Cardiac fibroblast (primary cell): ENCODE measurements at regions not wholly inside any gene's neighbourhood (a gene's known extent, or its start where the extent isn't known, plus 50 kb on each side); places are given as distances from the start of the nearest gene placed in this dataset.

Experiments
- DNase-seq, 2 donors: peaks; one replicate each; pipeline versions ENCODE4 v3.0.0 to v3.0.0-alpha.2; 2010; ENCODE audit warnings: low read depth in 2 of 2
- H3K4me3 ChIP-seq, 2 donors: replicated peaks in 1 of 2; 1 replicate in 1 of 2; 2 replicates in 1 of 2; pipeline ENCODE4 v1.5.1; 2011; ENCODE audit warnings: low read depth in 2 of 2, low read length in 2 of 2, mild to moderate bottlenecking in 2 of 2, moderate library complexity in 1 of 2
- CTCF ChIP-seq: IDR thresholded peaks from one replicate; pipeline ENCODE4 v1.5.1; 2011; ENCODE audit warnings: low read depth, mild to moderate bottlenecking, low read length, inconsistent platforms

- TF ChIP-seq CTCF: no peak
- H3K4me3 ChIP-seq: no peak overlapping the region
- no peak for DNase-seq
These were observed 626.8 kb downstream of the DNAH5 start for GRCh38 chr5:13317654-13318053.

- no peak for DNase-seq
- H3K4me3 ChIP-seq: no peak overlapping the region
- TF ChIP-seq CTCF: no peak
These were observed 628.3 kb downstream of the DNAH5 start for GRCh38 chr5:13316176-13316575.

GRCh38 chr5:13307480-13307879 lies 637.0 kb downstream of the DNAH5 start:
- no peak for DNase-seq
- no peak overlapping the region for H3K4me3 ChIP-seq
- no peak for TF ChIP-seq CTCF

GRCh38 chr5:13303445-13303844 lies 641.0 kb downstream of the DNAH5 start:
- H3K4me3 ChIP-seq: no peak overlapping the region
- no peak for TF ChIP-seq CTCF

GRCh38 chr5:13278811-13279210 lies 665.7 kb downstream of the DNAH5 start:
- no peak overlapping the region for H3K4me3 ChIP-seq
- DNase-seq: no peak
- no peak for TF ChIP-seq CTCF

More at GRCh38 chr5:13303445-13303844, 641.0 kb downstream of the DNAH5 start:
- DNase-seq: no peak

GRCh38 chr5:13278148-13278547 lies 666.3 kb downstream of the DNAH5 start:
- no peak overlapping the region for H3K4me3 ChIP-seq
- peak; percentile 27 for TF ChIP-seq CTCF
- no peak for DNase-seq

- H3K4me3 ChIP-seq: no peak overlapping the region
- no peak for TF ChIP-seq CTCF
- DNase-seq: no peak
These were observed 668.3 kb downstream of the DNAH5 start for GRCh38 chr5:13276156-13276555.
